ENCODE measurements at regions not wholly inside any gene's neighbourhood (a gene's known extent, or its start where the extent isn't known, plus 50 kb on each side); places are given as distances from the start of the nearest gene placed in this dataset.

DNA sequence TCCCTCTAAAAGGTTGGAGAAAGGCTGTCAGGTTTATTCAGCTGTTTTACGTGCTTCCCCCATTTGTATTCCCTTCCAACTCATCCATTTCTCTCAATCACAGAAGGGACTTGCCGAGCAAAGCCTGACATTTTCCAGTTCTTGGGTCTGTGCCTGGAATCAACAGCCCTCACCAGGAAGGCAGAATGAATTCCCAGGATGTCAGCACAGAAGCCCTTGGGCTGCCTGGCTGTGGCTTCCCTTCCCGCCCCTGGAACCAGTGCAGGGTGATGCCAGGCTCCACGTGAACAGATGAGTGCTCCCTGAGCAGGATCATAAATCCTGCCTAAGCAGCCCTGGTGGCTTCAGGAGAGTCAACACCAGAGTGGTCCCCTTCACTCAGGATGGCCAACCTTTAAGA is 86.1 kb upstream of the CD83 start:
- H3K27me3 ChIP-seq (ENCODE audit: insufficient read depth, low read length) = no peaks in the 10 kb centered on the region
- H3K4me1 ChIP-seq (ENCODE audit: insufficient read depth, low read length) = no peaks in the 10 kb centered on the region
- no peaks in the 10 kb centered on the region for H3K36me3 ChIP-seq (ENCODE audit: insufficient read depth, low read length)
- peaks cover 2% of the 10 kb centered on the region for H3K9me3 ChIP-seq (ENCODE audit: low read length)
- no peak overlapping the region for H3K4me3 ChIP-seq (ENCODE audit: low read length)
- no peak overlapping the region for H2AFZ ChIP-seq (ENCODE audit: low read depth, low read length)

DNA sequence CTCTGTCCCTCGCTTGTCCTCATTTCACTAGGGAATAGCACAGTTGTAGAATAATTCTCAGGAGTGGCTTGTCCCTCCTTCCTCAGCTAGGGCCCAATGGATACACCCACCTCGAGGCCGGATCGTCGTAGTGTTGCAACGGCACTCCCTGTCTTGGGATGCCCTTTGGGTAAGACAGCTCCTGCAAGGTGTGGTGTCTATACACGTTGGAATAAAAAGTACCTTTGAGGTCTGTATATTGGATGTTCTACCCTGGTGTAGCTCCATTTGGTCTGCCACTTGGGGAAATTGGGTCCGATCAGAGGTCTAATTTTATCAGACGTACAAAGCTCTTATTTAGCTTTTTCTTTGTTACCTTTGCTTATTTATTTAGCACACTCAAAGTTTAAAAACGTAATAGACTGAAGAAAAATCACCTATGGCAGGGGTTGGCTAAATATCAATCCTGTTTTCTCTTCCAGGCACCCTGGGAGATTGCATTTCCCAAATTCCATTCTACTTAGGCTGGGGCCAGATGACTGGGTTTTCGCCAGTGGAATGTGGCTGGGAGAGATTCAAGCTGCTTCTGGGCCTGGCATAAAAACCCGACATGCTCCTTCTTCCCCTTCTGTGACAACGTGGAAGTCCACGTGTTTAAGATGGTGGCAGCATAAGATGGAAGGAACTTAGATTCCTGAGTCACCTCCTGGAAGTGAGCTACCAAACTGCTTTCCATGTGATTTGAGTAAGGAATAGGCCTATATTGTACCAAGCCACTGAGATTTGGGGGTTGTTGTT is 82.3 kb upstream of the CD83 start:
- H2AFZ ChIP-seq (ENCODE audit: low read depth, low read length) = no peak overlapping the region
- H3K27me3 ChIP-seq (ENCODE audit: insufficient read depth, low read length) = peaks cover 4% of the 10 kb centered on the region
- H3K9me3 ChIP-seq (ENCODE audit: low read length) = no peaks in the 10 kb centered on the region
- no peak overlapping the region for H3K4me3 ChIP-seq (ENCODE audit: low read length)
- no peaks in the 10 kb centered on the region for H3K36me3 ChIP-seq (ENCODE audit: insufficient read depth, low read length)
- H3K4me1 ChIP-seq (ENCODE audit: insufficient read depth, low read length) = no peaks in the 10 kb centered on the region

GRCh38 chr6:14035874-14036273 is 81.7 kb upstream of the CD83 start:
- H3K4me1 ChIP-seq (ENCODE audit: insufficient read depth, low read length) = no peaks in the 10 kb centered on the region
- H2AFZ ChIP-seq (ENCODE audit: low read depth, low read length) = no peak overlapping the region
- no peaks in the 10 kb centered on the region for H3K9me3 ChIP-seq (ENCODE audit: low read length)
- peaks cover 4% of the 10 kb centered on the region for H3K27me3 ChIP-seq (ENCODE audit: insufficient read depth, low read length)
- H3K36me3 ChIP-seq (ENCODE audit: insufficient read depth, low read length) = no peaks in the 10 kb centered on the region
- no peak overlapping the region for H3K4me3 ChIP-seq (ENCODE audit: low read length)

- no peaks in the 10 kb centered on the region for H3K36me3 ChIP-seq (ENCODE audit: insufficient read depth, low read length)
- no peaks in the 10 kb centered on the region for H3K9me3 ChIP-seq (ENCODE audit: low read length)
- H3K4me3 ChIP-seq (ENCODE audit: low read length) = no peak overlapping the region
- H2AFZ ChIP-seq (ENCODE audit: low read depth, low read length) = no peak overlapping the region
- no peaks in the 10 kb centered on the region for H3K4me1 ChIP-seq (ENCODE audit: insufficient read depth, low read length)
- peaks cover 4% of the 10 kb centered on the region for H3K27me3 ChIP-seq (ENCODE audit: insufficient read depth, low read length)
These were observed 80.7 kb upstream of the CD83 start for GRCh38 chr6:14036911-14037310.

- Histone ChIP-seq H3K4me1 (ENCODE audit: insufficient read depth, low read length) (no peaks in the 10 kb centered on the region), H2AFZ (ENCODE audit: low read depth, low read length) (no peak overlapping the region)
These were observed 79.9 kb upstream of the CD83 start for GRCh38 chr6:14037402-14038277.

DNA sequence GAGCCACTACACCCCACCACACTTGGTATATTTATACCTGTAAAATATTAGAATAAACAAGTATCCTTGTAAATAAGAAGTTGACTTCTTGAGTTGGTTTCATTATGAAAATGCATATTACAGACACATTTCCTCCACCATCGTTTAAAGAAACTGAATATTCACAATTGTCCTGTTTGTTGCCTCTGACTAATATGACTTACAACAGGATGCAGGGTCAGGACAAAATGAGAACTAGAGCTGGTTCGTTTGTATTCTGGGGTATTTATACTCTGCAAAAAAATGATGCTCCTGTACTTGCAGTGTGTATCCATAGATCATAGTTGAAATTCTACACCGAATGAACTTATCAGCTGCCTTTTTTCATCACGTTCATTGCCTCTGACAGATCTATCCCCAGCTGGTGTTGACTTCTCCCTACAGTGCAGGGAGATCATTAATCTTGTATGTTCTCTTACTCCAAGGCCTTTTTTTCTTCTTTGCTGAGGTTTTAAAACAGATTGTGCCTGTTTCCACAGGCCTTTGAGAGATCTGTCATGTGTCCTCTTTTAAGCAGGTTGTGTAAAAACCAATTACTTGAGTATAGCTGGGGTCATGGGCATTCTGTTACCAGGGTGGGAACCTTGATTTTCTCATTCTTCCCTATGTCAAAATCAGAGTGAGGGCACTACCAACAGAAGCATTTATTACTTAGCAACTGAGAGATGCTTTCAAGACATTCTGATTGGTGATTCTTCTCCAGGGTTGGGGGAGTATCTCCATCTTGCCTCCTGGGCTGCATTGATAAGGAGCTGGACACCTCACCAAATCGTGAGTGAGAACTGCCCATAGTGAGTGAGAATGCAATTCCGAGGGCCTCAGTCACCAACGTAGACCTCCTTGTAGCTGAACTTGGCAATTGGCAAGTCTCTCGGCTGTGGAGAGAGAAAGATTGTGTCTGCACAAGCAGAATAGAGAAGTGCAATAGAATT is 78.8 kb upstream of the CD83 start:
- no peak overlapping the region for H2AFZ ChIP-seq (ENCODE audit: low read depth, low read length)
- H3K27me3 ChIP-seq (ENCODE audit: insufficient read depth, low read length) = peaks cover 4% of the 10 kb centered on the region
- no peaks in the 10 kb centered on the region for H3K4me1 ChIP-seq (ENCODE audit: insufficient read depth, low read length)
- no peaks in the 10 kb centered on the region for H3K9me3 ChIP-seq (ENCODE audit: low read length)
- no peak overlapping the region for H3K4me3 ChIP-seq (ENCODE audit: low read length)
- no peaks in the 10 kb centered on the region for H3K36me3 ChIP-seq (ENCODE audit: insufficient read depth, low read length)

More at GRCh38 chr6:14037402-14038277, 79.9 kb upstream of the CD83 start:
- H3K36me3 ChIP-seq (ENCODE audit: insufficient read depth, low read length) = no peaks in the 10 kb centered on the region
- peaks cover 4% of the 10 kb centered on the region for H3K27me3 ChIP-seq (ENCODE audit: insufficient read depth, low read length)
- no peak overlapping the region for H3K4me3 ChIP-seq (ENCODE audit: low read length)
- no peaks in the 10 kb centered on the region for H3K9me3 ChIP-seq (ENCODE audit: low read length)

DNA sequence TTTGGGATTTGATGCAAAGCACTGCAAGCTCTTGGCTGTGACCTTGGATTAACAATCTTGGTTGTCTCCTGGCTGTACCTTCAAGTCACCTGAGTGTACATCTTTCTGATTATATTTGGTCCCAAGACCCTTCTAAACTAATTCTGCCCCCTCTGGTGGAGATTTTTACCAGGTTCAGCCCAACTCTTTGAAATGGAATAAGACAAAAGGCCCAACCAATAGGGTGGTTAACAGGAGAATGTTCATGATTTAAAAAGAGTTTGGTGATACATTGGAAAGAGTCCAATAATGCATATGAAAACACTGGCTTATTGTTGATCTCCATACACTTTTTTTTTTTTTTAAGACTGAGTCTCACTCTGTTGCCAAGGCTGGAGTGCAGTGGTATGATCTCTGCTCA is 77.5 kb upstream of the CD83 start:
- no peaks in the 10 kb centered on the region for H3K9me3 ChIP-seq (ENCODE audit: low read length)
- no peak overlapping the region for H3K4me3 ChIP-seq (ENCODE audit: low read length)

DNA sequence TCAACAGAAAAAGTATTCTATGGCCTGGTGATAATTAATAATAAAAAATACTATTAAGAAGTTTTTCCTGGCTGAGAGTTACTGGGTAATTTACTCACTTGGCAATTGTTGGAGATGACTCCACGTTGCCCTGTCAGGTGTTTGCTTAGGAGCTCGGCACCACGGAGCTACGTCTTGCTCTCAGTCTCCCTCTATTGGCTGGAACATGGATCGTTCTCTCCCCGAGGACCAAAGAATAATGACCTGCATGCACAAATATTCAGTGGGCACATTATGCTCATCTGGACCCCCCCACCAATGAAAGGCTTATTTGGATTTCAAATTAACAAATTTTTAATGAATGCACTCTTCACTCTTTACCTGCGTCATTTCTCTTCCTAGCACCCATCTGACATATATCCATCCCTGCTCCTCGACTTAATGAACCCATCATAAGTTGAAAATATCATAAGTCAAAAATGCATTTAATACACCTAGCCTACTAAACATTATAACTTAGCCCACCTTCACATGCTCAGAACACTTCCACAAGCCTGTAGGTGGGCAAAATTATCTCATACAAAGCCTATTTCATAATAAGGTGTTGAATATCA is 71.0 kb upstream of the CD83 start:
- no peaks in the 10 kb centered on the region for H3K9me3 ChIP-seq (ENCODE audit: low read length)
- no peak overlapping the region for H3K4me3 ChIP-seq (ENCODE audit: low read length)
- peaks cover 12% of the 10 kb centered on the region for H3K27me3 ChIP-seq (ENCODE audit: insufficient read depth, low read length)
- H2AFZ ChIP-seq (ENCODE audit: low read depth, low read length) = no peak overlapping the region
- no peaks in the 10 kb centered on the region for H3K36me3 ChIP-seq (ENCODE audit: insufficient read depth, low read length)
- no peaks in the 10 kb centered on the region for H3K4me1 ChIP-seq (ENCODE audit: insufficient read depth, low read length)

More for the DNA sequence above, 77.5 kb upstream of the CD83 start:
- Histone ChIP-seq H3K36me3 (ENCODE audit: insufficient read depth, low read length) (no peaks in the 10 kb centered on the region), H3K27me3 (ENCODE audit: insufficient read depth, low read length) (peaks cover 4% of the 10 kb centered on the region), H3K4me1 (ENCODE audit: insufficient read depth, low read length) (no peaks in the 10 kb centered on the region), H2AFZ (ENCODE audit: low read depth, low read length) (no peak overlapping the region)

GRCh38 chr6:14047151-14047740 is 70.3 kb upstream of the CD83 start:
- no peak overlapping the region for H2AFZ ChIP-seq (ENCODE audit: low read depth, low read length)
- H3K4me3 ChIP-seq (ENCODE audit: low read length) = no peak overlapping the region
- H3K36me3 ChIP-seq (ENCODE audit: insufficient read depth, low read length) = no peaks in the 10 kb centered on the region
- H3K27me3 ChIP-seq (ENCODE audit: insufficient read depth, low read length) = peaks cover 15% of the 10 kb centered on the region
- no peaks in the 10 kb centered on the region for H3K9me3 ChIP-seq (ENCODE audit: low read length)
- H3K4me1 ChIP-seq (ENCODE audit: insufficient read depth, low read length) = no peaks in the 10 kb centered on the region

GRCh38 chr6:14048837-14049236 is 68.7 kb upstream of the CD83 start:
- Histone ChIP-seq H2AFZ (ENCODE audit: low read depth, low read length) (no peak overlapping the region), H3K4me1 (ENCODE audit: insufficient read depth, low read length) (no peaks in the 10 kb centered on the region), H3K36me3 (ENCODE audit: insufficient read depth, low read length) (no peaks in the 10 kb centered on the region), H3K4me3 (ENCODE audit: low read length) (no peak overlapping the region), H3K9me3 (ENCODE audit: low read length) (no peaks in the 10 kb centered on the region), H3K27me3 (ENCODE audit: insufficient read depth, low read length) (peaks cover 18% of the 10 kb centered on the region)

GRCh38 chr6:14051355-14051754 is 66.2 kb upstream of the CD83 start:
- Histone ChIP-seq H2AFZ (ENCODE audit: low read depth, low read length) (no peak overlapping the region), H3K4me1 (ENCODE audit: insufficient read depth, low read length) (no peaks in the 10 kb centered on the region), H3K27me3 (ENCODE audit: insufficient read depth, low read length) (peaks cover 18% of the 10 kb centered on the region)

GRCh38 chr6:14053811-14054210 is 63.8 kb upstream of the CD83 start:
- no peaks in the 10 kb centered on the region for H3K36me3 ChIP-seq (ENCODE audit: insufficient read depth, low read length)
- no peak overlapping the region for H2AFZ ChIP-seq (ENCODE audit: low read depth, low read length)
- H3K4me3 ChIP-seq (ENCODE audit: low read length) = no peak overlapping the region
- peaks cover 18% of the 10 kb centered on the region for H3K27me3 ChIP-seq (ENCODE audit: insufficient read depth, low read length)
- H3K4me1 ChIP-seq (ENCODE audit: insufficient read depth, low read length) = no peaks in the 10 kb centered on the region
- no peaks in the 10 kb centered on the region for H3K9me3 ChIP-seq (ENCODE audit: low read length)

More at GRCh38 chr6:14051355-14051754, 66.2 kb upstream of the CD83 start:
- H3K4me3 ChIP-seq (ENCODE audit: low read length) = no peak overlapping the region
- no peaks in the 10 kb centered on the region for H3K36me3 ChIP-seq (ENCODE audit: insufficient read depth, low read length)
- H3K9me3 ChIP-seq (ENCODE audit: low read length) = no peaks in the 10 kb centered on the region
